B cell (primary cell): ENCODE measurements at regions not wholly inside any gene's neighbourhood (a gene's known extent, or its start where the extent isn't known, plus 50 kb on each side); places are given as distances from the start of the nearest gene placed in this dataset.

ENCODE experiments used
- ATAC-seq: fragments of 200-7000 bp; cut with Tn5 transposase; one replicate; pipeline ENCODE4 v1.10.0; 2021; ENCODE audit warnings: low read depth, mild to moderate bottlenecking, moderate number of reproducible peaks, moderate library complexity
- CTCF ChIA-PET: fragments of 350-600 bp; sonication (Branson Sonifier 250); formaldehyde crosslinking; loops from one replicate; lab custom pipeline; 2021; ENCODE audit warnings: antibody characterized with exemption, inconsistent platforms; lab: Charles Lee
- POLR2A ChIA-PET: fragments of 350-600 bp; sonication (Branson Sonifier 250); formaldehyde crosslinking; loops from one replicate; lab custom pipeline; 2021; ENCODE audit warnings: antibody characterized with exemption; lab: Charles Lee
- DNase-seq: peaks from one replicate; pipeline ENCODE4 v3.0.0; 2013
- H2AFZ ChIP-seq: 2 replicates; pipeline ENCODE4 v1.6.1; 2012; ENCODE audit warnings: mild to moderate bottlenecking, low read depth, low read length; ENCODE audit not compliant: insufficient read depth, poor library complexity, severe bottlenecking
- H3K27ac ChIP-seq, 2 donors: 1 replicate in 1 of 2; 2 replicates in 1 of 2; pipeline ENCODE4 v1.5.1; 2012 to 2013; ENCODE audit warnings: low read length in 2 of 2, mild to moderate bottlenecking in 2 of 2, moderate library complexity in 1 of 2
- H3K27me3 ChIP-seq, 4 experiments: fragments of 200-600 bp in 1 of 4; sonication (generic) in 1 of 4; replicated peaks in 1 of 4; 1 replicate in 2 of 4; 2 replicates in 2 of 4; pipeline versions ENCODE4 v1.6.1 to v1.7.0; 2013 to 2016; ENCODE audit warnings: low read length in 3 of 4, mild to moderate bottlenecking in 2 of 4, mixed read lengths in 1 of 4, moderate library complexity in 1 of 4; ENCODE audit not compliant: insufficient read depth in 4 of 4, control insufficient read depth in 3 of 4; ENCODE audit errors: control extremely low read depth in 1 of 4
- H3K36me3 ChIP-seq, 2 experiments: replicated peaks in 1 of 2; 1 replicate in 1 of 2; 2 replicates in 1 of 2; pipeline versions ENCODE4 v1.6.1 to v1.7.1; 2013; ENCODE audit warnings: low read length in 1 of 2; ENCODE audit not compliant: insufficient read depth in 2 of 2, control insufficient read depth in 1 of 2; ENCODE audit errors: control extremely low read depth in 1 of 2, extremely low read depth in 1 of 2
- H3K4me1 ChIP-seq, 2 donors: fragments of 200-600 bp in 1 of 2; sonication (generic) in 1 of 2; 1 replicate in 1 of 2; 2 replicates in 1 of 2; pipeline versions ENCODE4 v1.5.1 to v1.6.1; 2013 to 2017; ENCODE audit warnings: low read length in 2 of 2; ENCODE audit not compliant: control insufficient read depth in 2 of 2, insufficient read depth in 2 of 2
- H3K4me2 ChIP-seq: replicated peaks from 2 replicates; pipeline ENCODE3; 2012; ENCODE audit warnings: mild to moderate bottlenecking, low read depth, low read length; ENCODE audit not compliant: poor library complexity, severe bottlenecking
- H3K4me3 ChIP-seq, 5 experiments: fragments of 200-600 bp in 1 of 5; sonication (generic) in 1 of 5; 1 replicate in 3 of 5; 2 replicates in 2 of 5; pipeline versions ENCODE4 v1.5.1 to v1.7.0; 2011 to 2016; ENCODE audit warnings: low read length in 4 of 5, mild to moderate bottlenecking in 4 of 5, low read depth in 2 of 5, control low read depth in 1 of 5, moderate library complexity in 1 of 5; ENCODE audit not compliant: insufficient read depth in 1 of 5; ENCODE audit errors: control extremely low read depth in 1 of 5, extremely low read depth in 1 of 5
- H3K79me2 ChIP-seq: fragments of 200-600 bp; sonication (generic); one replicate; pipeline ENCODE4 v1.6.0; 2016; ENCODE audit warnings: low read length; ENCODE audit not compliant: control insufficient read depth, insufficient read depth
- H3K9ac ChIP-seq: fragments of 200-600 bp; sonication (generic); 2 replicates; pipeline ENCODE4 v1.6.1; 2017; ENCODE audit warnings: mild to moderate bottlenecking, low read length, moderate library complexity
- H3K9me3 ChIP-seq, 3 donors: one replicate each; pipeline versions ENCODE4 v1.6.1 to v1.7.1; 2013; ENCODE audit warnings: low read length in 2 of 3; ENCODE audit not compliant: control insufficient read depth in 2 of 3, insufficient read depth in 1 of 3; ENCODE audit errors: control extremely low read depth in 1 of 3
- H4K20me1 ChIP-seq: 2 replicates; pipeline ENCODE4 v1.6.0; 2012; ENCODE audit warnings: mild to moderate bottlenecking, low read length; ENCODE audit not compliant: insufficient read depth, control insufficient read depth, poor library complexity, severe bottlenecking
- H3K27ac Mint-ChIP-seq: one replicate; pipeline ENCODE4 v1.8.0; 2021; ENCODE audit warnings: mixed read lengths
- H3K27me3 Mint-ChIP-seq: one replicate; pipeline ENCODE4 v1.8.0; 2021; ENCODE audit warnings: mixed read lengths
- H3K4me1 Mint-ChIP-seq: one replicate; pipeline ENCODE4 v1.8.0; 2021; ENCODE audit warnings: mixed read lengths
- H3K4me3 Mint-ChIP-seq: one replicate; pipeline ENCODE4 v1.8.0; 2021; ENCODE audit warnings: mixed read lengths
- H3K9me3 Mint-ChIP-seq: one replicate; pipeline ENCODE4 v1.8.0; 2022; ENCODE audit warnings: mixed read lengths; ENCODE audit not compliant: insufficient read depth
- CTCF ChIP-seq: fragments of 200-600 bp; IDR thresholded peaks from one replicate; pipeline ENCODE4 v1.8.0; 2022; ENCODE audit warnings: antibody characterized with exemption, mild to moderate bottlenecking
- EZH2 ChIP-seq: IDR thresholded peaks from 2 replicates; pipeline ENCODE4 v1.6.1; 2012; ENCODE audit warnings: borderline replicate concordance, low read depth, mild to moderate bottlenecking, moderate library complexity, low read length; ENCODE audit not compliant: insufficient read depth, poor library complexity, severe bottlenecking
- WGBS: methylation state at CpG from one replicate; pipeline ENCODE4 v1.1.5; 2013; ENCODE audit warnings: missing lambda C conversion rate; ENCODE audit not compliant: insufficient coverage; 5-methylcytosine and 5-hydroxymethylcytosine counted together
- intact Hi-C: fragments of 100-400 bp; cut with micrococcal nuclease; formaldehyde crosslinking; loops from one replicate; pipeline ENCODE4 v1.10.0; 2022

GRCh38 chr16:9476744-9477143 lies 385.3 kb downstream of the HAPSTR1 start:
- CTCF ChIA-PET = no interaction called here
- Histone ChIP-seq H3K36me3 (no peaks in the 10 kb centered on the region), H3K9ac (no peak overlapping the region), H3K27ac (no peak overlapping the region), H3K4me3 (no peak overlapping the region), H2AFZ (no peak overlapping the region), H3K4me1 (no peaks in the 10 kb centered on the region), H3K27me3 (no peaks in the 10 kb centered on the region), H3K4me2 (no peak overlapping the region), H4K20me1 (no peaks in the 10 kb centered on the region), H3K9me3 (no peaks in the 10 kb centered on the region), H3K79me2 (no peaks in the 10 kb centered on the region)
- ATAC-seq (no peak), DNase-seq (no peak)
- Mint-ChIP-seq H3K27me3 (peaks cover 15% of the 10 kb centered on the region), H3K9me3 (no peaks in the 10 kb centered on the region), H3K27ac (no peak overlapping the region), H3K4me1 (no peaks in the 10 kb centered on the region), H3K4me3 (no peak overlapping the region)
- POLR2A ChIA-PET = no interaction called here
- WGBS = 100% methylated on average over 1 of the region's 3 CpGs
- no peak for TF ChIP-seq EZH2
- intact Hi-C loops = no loop called here

GRCh38 chr16:9479008-9479407 lies 387.6 kb downstream of the HAPSTR1 start:
- H3K4me1 ChIP-seq = no peaks in the 10 kb centered on the region
- no peak overlapping the region for H2AFZ ChIP-seq
- ChIA-PET POLR2A (no interaction called here), CTCF (no interaction called here)
- H3K4me3 ChIP-seq = no peak overlapping the region
- no peak overlapping the region for H3K9ac ChIP-seq
- no peak for ATAC-seq
- intact Hi-C loops = no loop called here
- Mint-ChIP-seq H3K27ac (no peak overlapping the region), H3K9me3 (no peaks in the 10 kb centered on the region), H3K4me3 (no peak overlapping the region), H3K4me1 (no peaks in the 10 kb centered on the region), H3K27me3 (peaks cover 7% of the 10 kb centered on the region)
- no peaks in the 10 kb centered on the region for H3K79me2 ChIP-seq
- no peaks in the 10 kb centered on the region for H3K9me3 ChIP-seq
- H3K4me2 ChIP-seq = no peak overlapping the region
- no peak for DNase-seq
- no peaks in the 10 kb centered on the region for H4K20me1 ChIP-seq
- H3K27me3 ChIP-seq = no peaks in the 10 kb centered on the region
- no peak overlapping the region for H3K27ac ChIP-seq
- no peak for TF ChIP-seq CTCF
- no peak for TF ChIP-seq EZH2
- WGBS = no CpG with 5 or more reads among the region's 2 CpGs
- H3K36me3 ChIP-seq = no peaks in the 10 kb centered on the region
